Gastrocnemius medialis (tissue), 4 donors: ENCODE measurements at regions not wholly inside any gene's neighbourhood (a gene's known extent, or its start where the extent isn't known, plus 50 kb on each side); places are given as distances from the start of the nearest gene placed in this dataset.

Experiments
- ATAC-seq, 2 donors: fragments of 150-250 bp; one replicate each; pipeline ENCODE4 v1.9.1; 2016
- DNase-seq, 2 donors: peaks; one replicate each; pipeline ENCODE4 v3.0.0-alpha.2; 2019
- H3K27ac ChIP-seq, 4 donors: fragments of 200-600 bp; sonication (generic); 1 replicate in 1 of 4; 2 replicates in 3 of 4; pipeline ENCODE4 v1.5.1; 2016 to 2018; ENCODE audit warnings: mild to moderate bottlenecking in 2 of 4, moderate library complexity in 1 of 4
- H3K27me3 ChIP-seq, 3 donors: fragments of 200-600 bp; sonication (generic) in 2 of 3; 1 replicate in 1 of 3; 2 replicates in 2 of 3; pipeline versions ENCODE4 v1.5.1 to v1.6.0; 2016 to 2019; ENCODE audit warnings: mild to moderate bottlenecking in 1 of 3, moderate library complexity in 1 of 3
- H3K36me3 ChIP-seq, 2 donors: fragments of 200-600 bp; sonication (generic) in 1 of 2; one replicate each; pipeline ENCODE4 v1.5.1; 2017 to 2018
- H3K4me1 ChIP-seq, 2 donors: fragments of 200-600 bp; sonication (generic) in 1 of 2; one replicate each; pipeline ENCODE4 v1.5.1; 2016 to 2017; ENCODE audit warnings: mild to moderate bottlenecking in 2 of 2
- H3K4me3 ChIP-seq, 4 donors: fragments of 200-600 bp; sonication (generic) in 3 of 4; 1 replicate in 1 of 4; 2 replicates in 3 of 4; pipeline ENCODE4 v1.5.1; 2016 to 2019; ENCODE audit warnings: mild to moderate bottlenecking in 2 of 4
- H3K9me3 ChIP-seq, 3 donors: fragments of 200-600 bp; sonication (generic) in 2 of 3; 1 replicate in 1 of 3; 2 replicates in 2 of 3; pipeline ENCODE4 v1.5.1; 2016 to 2019
- POLR2A ChIP-seq, 2 donors: fragments of 450-650 bp; IDR thresholded peaks; one replicate each; pipeline ENCODE4 v1.6.1; 2017; ENCODE audit warnings: antibody characterized with exemption in 2 of 2, mild to moderate bottlenecking in 2 of 2, moderate library complexity in 2 of 2
- in situ Hi-C, 4 donors: fragments of 200-750 bp; cut with MboI; loops; one replicate each; pipeline versions ENCODE4 v1.15.0 to v1.8.0; 2017; ENCODE audit warnings: low sequenced_read_pairs in 4 of 4
- intact Hi-C: fragments of 100-400 bp; cut with DNase I; formaldehyde crosslinking; loops from one replicate; pipeline ENCODE4 v1.15.1; 2023; ENCODE audit warnings: low total_unique reads
- TF ChIP-seq, protein P1 (sequence below), 5 experiments: fragments of 450-650 bp in 3 of 5; fragments of 200-600 bp in 2 of 5; sonication (generic) in 2 of 5; IDR thresholded peaks in 4 of 5; conservative IDR thresholded peaks in 1 of 5; 1 replicate in 4 of 5; 2 replicates in 1 of 5; pipeline ENCODE4 v1.5.1; 2016 to 2019; ENCODE audit warnings: antibody characterized with exemption in 5 of 5, mild to moderate bottlenecking in 3 of 5, moderate library complexity in 3 of 5

DNA sequence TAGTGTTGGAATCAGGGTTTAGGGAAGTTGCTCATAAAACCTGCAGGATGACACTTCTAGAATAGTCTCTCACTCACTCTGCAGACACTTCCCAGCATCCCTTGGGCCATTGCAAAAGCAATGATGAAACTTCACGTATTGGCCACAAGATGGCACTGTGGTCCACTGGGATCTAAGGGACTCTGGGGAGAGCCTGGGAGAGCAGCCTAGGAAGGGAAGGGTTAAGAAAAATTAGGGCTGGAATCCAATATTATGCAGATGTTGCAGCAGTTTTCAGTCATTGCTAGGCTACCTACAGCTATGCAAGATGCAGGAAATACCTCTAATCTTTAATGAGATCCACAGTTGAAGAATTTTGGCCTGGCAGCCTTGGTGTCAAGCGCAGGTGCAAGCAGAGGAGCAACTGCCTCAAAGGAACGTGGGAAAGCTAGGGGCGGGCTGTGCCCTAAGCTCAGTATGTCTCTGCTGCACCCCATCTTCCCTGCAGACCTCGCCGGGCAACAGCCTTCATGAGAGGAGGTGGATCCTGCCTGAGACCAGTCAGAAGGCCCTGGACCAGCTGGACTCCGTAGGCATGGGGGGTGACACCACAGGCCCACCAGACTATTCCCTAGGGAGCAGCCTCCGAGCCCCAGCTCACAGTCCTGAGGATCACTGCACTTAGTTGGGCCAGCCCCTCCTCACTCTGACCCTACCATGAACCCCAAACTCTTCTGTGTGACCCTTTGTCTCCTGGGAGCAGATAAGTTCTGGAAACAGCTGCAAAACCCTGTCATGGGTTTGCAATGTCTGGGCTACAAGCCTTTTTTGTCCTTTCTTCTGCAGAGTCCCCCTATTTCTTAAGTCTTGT, 127.9 kb upstream of the PRSS58 start:
- ATAC-seq (peak; percentile 67 to 82), DNase-seq (peak in 1 of 2 donors; percentile 41)
- no peak for TF ChIP-seq POLR2A (IDR thresholded peaks at IDR 0.05)
- TF ChIP-seq, protein P1, sequence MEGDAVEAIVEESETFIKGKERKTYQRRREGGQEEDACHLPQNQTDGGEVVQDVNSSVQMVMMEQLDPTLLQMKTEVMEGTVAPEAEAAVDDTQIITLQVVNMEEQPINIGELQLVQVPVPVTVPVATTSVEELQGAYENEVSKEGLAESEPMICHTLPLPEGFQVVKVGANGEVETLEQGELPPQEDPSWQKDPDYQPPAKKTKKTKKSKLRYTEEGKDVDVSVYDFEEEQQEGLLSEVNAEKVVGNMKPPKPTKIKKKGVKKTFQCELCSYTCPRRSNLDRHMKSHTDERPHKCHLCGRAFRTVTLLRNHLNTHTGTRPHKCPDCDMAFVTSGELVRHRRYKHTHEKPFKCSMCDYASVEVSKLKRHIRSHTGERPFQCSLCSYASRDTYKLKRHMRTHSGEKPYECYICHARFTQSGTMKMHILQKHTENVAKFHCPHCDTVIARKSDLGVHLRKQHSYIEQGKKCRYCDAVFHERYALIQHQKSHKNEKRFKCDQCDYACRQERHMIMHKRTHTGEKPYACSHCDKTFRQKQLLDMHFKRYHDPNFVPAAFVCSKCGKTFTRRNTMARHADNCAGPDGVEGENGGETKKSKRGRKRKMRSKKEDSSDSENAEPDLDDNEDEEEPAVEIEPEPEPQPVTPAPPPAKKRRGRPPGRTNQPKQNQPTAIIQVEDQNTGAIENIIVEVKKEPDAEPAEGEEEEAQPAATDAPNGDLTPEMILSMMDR (IDR thresholded peaks at IDR 0.05 in 4 of 5, conservative IDR thresholded peaks at IDR 0.05 in 1 of 5): peak; percentile 56 to 71 (median 59)
- intact Hi-C loops (loop anchor here (2.0 kb wide), 1 partner anchor 95 kb away; no protein-coding TSS in a partner anchor), in situ Hi-C loops (no loop called here)
- H3K9me3 ChIP-seq: no peaks in the 10 kb centered on the region
- H3K4me1 ChIP-seq: peaks cover 12 to 27% of the 10 kb centered on the region in 2 donors
- no peak overlapping the region for H3K4me3 ChIP-seq
- no peaks in the 10 kb centered on the region for H3K36me3 ChIP-seq
- peak overlapping the region in 1 of 4 donors; percentile 70 for H3K27ac ChIP-seq
- H3K27me3 ChIP-seq: no peaks in the 10 kb centered on the region

DNA sequence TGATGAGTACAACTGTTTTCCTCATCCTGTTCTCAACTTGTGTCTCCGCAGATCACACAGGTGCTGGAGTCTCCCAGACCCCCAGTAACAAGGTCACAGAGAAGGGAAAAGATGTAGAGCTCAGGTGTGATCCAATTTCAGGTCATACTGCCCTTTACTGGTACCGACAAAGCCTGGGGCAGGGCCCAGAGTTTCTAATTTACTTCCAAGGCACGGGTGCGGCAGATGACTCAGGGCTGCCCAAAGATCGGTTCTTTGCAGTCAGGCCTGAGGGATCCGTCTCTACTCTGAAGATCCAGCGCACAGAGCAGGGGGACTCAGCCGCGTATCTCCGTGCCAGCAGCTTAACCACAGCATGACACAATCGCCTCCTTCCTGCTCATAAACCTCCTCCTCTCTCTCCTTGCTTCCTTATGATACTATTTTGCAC, 126.7 kb upstream of the PRSS58 start:
- in situ Hi-C loops (no loop called here), intact Hi-C loops (loop anchor here (2.0 kb wide), 1 partner anchor 96 kb away; no protein-coding TSS in a partner anchor)
- H3K4me1 ChIP-seq: peaks cover 12 to 27% of the 10 kb centered on the region in 2 donors
- no peaks in the 10 kb centered on the region for H3K36me3 ChIP-seq
- H3K9me3 ChIP-seq: no peaks in the 10 kb centered on the region
- peak overlapping the region; percentile 22 to 70 (median 56) for H3K27ac ChIP-seq
- H3K27me3 ChIP-seq: no peaks in the 10 kb centered on the region
- TF ChIP-seq POLR2A (IDR thresholded peaks at IDR 0.05): no peak
- TF ChIP-seq, protein P1 (IDR thresholded peaks at IDR 0.05 in 4 of 5, conservative IDR thresholded peaks at IDR 0.05 in 1 of 5): no peak
- H3K4me3 ChIP-seq: no peak overlapping the region
- ATAC-seq (peak in 1 of 2 donors; percentile 39), DNase-seq (peak in 1 of 2 donors; percentile 58)

DNA sequence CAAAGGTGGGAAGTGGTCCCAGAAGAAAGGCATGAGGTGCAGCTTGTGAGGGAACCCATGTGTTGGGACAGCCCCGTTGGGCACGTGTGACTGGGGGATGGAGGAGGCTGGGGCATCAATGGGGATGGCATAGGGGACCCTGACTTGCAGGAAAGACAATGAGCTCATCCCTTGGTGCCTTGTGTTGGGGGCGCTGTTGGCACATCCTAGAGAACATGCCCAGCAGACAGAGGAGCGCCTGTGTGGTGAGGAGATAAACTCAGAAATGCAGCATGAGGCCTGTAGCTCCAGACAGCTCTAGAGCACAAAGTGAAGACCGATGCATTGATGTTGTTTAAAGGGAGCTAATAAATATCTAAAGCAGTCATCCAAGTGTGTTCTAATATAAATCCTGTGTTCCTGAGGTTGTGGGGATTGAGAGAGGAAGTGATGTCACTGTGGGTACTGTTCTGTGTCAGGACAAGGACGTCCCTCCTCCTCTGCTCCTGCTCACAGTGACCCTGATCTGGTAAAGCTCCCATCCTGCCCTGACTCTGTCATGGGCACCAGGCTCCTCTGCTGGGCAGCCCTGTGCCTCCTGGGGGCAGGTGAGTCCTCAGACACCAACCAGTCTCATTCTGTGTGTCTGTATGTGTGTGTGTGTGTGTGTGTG, 126.1 kb upstream of the PRSS58 start:
- DNase-seq: no peak
- Histone ChIP-seq H3K36me3 (no peaks in the 10 kb centered on the region), H3K27me3 (no peaks in the 10 kb centered on the region), H3K4me3 (no peak overlapping the region), H3K27ac (peak overlapping the region in 3 of 4 donors; percentile 52 to 70 (median 59)), H3K4me1 (peaks cover 12 to 27% of the 10 kb centered on the region in 2 donors), H3K9me3 (no peaks in the 10 kb centered on the region)
- intact Hi-C loops: loop anchor here (2.0 kb wide), 1 partner anchor 97 kb away; no protein-coding TSS in a partner anchor
- in situ Hi-C loops: no loop called here
- TF ChIP-seq POLR2A (IDR thresholded peaks at IDR 0.05): no peak
- TF ChIP-seq, protein P1 (IDR thresholded peaks at IDR 0.05 in 4 of 5, conservative IDR thresholded peaks at IDR 0.05 in 1 of 5): no peak
- ATAC-seq: no peak

DNA sequence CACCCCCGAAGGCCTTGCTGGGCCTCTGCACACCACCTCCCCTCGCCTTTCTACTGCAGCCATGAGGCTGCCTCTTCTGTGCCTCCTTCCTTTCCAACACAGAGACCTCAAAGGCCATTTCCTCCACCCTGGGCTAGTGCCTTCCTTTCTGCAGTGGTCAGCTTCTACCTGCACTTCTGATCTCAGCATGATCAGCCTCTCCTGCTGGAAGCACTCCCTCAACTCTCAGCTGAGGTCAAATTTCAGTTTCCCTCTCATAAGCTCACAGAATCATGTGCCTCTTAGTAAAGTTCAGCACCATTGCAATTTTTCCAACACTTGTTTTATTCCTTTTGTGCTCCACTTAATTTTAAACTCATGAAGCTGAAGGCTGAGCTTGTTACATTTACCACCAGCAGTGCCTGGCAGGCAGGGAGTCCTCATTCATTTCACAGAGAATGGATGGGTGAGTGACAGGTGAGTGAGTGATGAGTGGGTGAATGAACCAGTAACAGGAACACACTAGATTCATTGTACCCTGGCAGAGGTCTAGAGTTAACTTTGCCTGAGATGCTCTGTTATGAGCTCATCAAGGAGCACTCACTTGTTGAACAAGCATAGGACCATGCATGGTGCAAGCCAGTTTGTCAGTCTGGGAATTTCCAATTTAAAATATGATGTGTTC, 124.0 kb upstream of the PRSS58 start:
- no peak overlapping the region for H3K4me3 ChIP-seq
- H3K9me3 ChIP-seq: no peaks in the 10 kb centered on the region
- H3K4me1 ChIP-seq: peaks cover 12 to 27% of the 10 kb centered on the region in 2 donors
- no peak for DNase-seq
- H3K27me3 ChIP-seq: no peaks in the 10 kb centered on the region
- H3K27ac ChIP-seq: peak overlapping the region; percentile 55 to 77 (median 70)
- no peaks in the 10 kb centered on the region for H3K36me3 ChIP-seq
- intact Hi-C loops: no loop called here
- ATAC-seq: peak; percentile 68 to 86
- TF ChIP-seq, protein P1 (IDR thresholded peaks at IDR 0.05 in 4 of 5, conservative IDR thresholded peaks at IDR 0.05 in 1 of 5): no peak
- no peak for TF ChIP-seq POLR2A (IDR thresholded peaks at IDR 0.05)
- in situ Hi-C loops: no loop called here
